ENCODE measurements at regions not wholly inside any gene's neighbourhood (a gene's known extent, or its start where the extent isn't known, plus 50 kb on each side); places are given as distances from the start of the nearest gene placed in this dataset.

DNA sequence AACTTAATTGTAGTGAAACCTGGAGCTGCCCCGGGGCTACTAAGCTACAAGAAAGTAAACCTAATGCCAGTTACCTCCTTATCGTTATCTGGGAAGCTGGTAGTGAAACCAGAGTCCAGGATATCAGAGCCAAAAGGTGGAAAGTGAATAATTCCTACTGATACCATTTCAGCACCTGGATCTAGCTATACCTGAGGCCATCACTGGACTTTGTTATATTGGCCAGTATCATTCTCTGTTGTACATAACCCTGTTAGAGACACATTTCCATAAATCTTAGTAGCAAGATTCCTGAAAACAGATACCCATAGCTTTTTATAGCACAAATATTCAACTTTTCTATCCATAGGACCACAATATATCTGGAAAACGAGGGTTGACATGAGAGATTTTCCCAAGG is 538.0 kb downstream of the GRIN2A start:
- no peak for DNase-seq (ENCODE audit: extremely low read depth, low read depth)
- no peak for TF ChIP-seq CTCF (IDR thresholded peaks at IDR 0.05; ENCODE audit: low read depth, low read length)

DNA sequence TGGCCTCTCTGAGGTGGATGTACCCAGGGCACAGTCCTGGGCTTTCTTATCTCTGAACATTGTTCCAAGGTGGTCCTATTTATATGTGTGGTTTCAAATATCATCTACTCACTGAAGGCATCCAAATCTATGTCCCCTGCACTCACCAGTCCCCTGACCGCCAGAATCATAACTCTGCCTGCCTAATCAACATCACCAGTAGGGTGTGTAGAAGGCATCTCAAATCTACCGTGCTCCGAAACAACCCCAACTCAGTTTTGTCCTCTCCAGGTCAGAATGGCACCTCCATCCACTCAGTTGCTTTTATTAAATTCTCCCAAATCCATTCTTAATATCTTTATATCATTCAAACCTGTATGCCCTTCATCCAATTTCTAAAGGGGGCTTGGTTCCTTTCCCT is 536.3 kb downstream of the GRIN2A start:
- no peak for TF ChIP-seq CTCF (IDR thresholded peaks at IDR 0.05; ENCODE audit: low read depth, low read length)
- DNase-seq (ENCODE audit: extremely low read depth, low read depth) = no peak

DNA sequence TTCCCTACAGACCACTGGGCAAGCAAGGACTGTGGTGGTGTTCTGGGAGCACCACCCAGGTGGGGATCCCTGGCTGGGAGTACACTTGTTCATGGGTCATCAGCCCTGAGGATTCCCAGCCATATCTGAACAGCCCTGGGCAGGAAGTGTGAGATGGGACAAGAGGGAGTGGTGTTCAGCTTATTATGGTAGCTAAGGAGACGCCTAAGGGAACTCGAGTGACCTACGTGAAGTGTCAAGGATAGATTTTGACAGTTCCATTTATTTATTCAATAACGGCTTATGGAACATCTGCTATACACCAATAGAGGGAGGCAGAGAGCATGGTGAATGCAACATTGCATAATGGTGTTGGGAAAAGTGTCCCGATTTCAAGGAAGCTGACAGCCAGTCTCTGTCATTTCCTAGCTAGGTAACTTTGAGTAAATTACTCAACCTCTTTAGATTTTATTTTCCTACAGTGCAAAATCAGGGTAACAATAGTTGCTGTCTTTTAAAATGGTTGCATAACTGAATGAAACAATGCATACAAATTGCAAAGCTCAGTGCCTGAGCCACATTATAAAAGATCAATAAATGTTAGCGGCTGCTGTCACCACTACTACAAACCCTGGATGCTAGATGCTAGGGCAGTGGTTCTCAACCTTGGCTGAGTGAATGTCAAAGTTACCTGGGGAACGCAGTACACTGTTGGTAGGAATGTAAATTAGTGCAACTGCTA is 534.1 kb downstream of the GRIN2A start:
- DNase-seq (ENCODE audit: extremely low read depth, low read depth) = no peak
- peak; percentile 74 for TF ChIP-seq CTCF (IDR thresholded peaks at IDR 0.05; ENCODE audit: low read depth, low read length)

GRCh38 chr16:9650284-9650683 is 531.9 kb downstream of the GRIN2A start:
- no peak for TF ChIP-seq CTCF (IDR thresholded peaks at IDR 0.05; ENCODE audit: low read depth, low read length)
- no peak for DNase-seq (ENCODE audit: extremely low read depth, low read depth)

- DNase-seq (ENCODE audit: extremely low read depth, low read depth) = no peak
- TF ChIP-seq CTCF (IDR thresholded peaks at IDR 0.05; ENCODE audit: low read depth, low read length) = no peak
These were observed 527.2 kb downstream of the GRIN2A start for GRCh38 chr16:9655051-9655450.

GRCh38 chr16:9657641-9658040 is 524.6 kb downstream of the GRIN2A start:
- no peak for TF ChIP-seq CTCF (IDR thresholded peaks at IDR 0.05; ENCODE audit: low read depth, low read length)
- DNase-seq (ENCODE audit: extremely low read depth, low read depth) = no peak

- DNase-seq (ENCODE audit: extremely low read depth, low read depth) = no peak
- TF ChIP-seq CTCF (IDR thresholded peaks at IDR 0.05; ENCODE audit: low read depth, low read length) = no peak
These were observed 524.1 kb downstream of the GRIN2A start for GRCh38 chr16:9658164-9658563.
